Psoas muscle (tissue), 7 donors: ENCODE measurements at regions not wholly inside any gene's neighbourhood (a gene's known extent, or its start where the extent isn't known, plus 50 kb on each side); places are given as distances from the start of the nearest gene placed in this dataset.

Experiments
- ATAC-seq, 4 donors: fragments of 200-7000 bp; cut with Tn5 transposase; one replicate each; pipeline ENCODE4 v1.9.1; 2020; ENCODE audit warnings: moderate library complexity in 3 of 4, mild to moderate bottlenecking in 2 of 4
- DNase-seq, 2 donors: peaks; one replicate each; pipeline ENCODE4 v3.0.0-alpha.2; 2020
- H3K27ac ChIP-seq: fragments of 200-600 bp; one replicate; pipeline ENCODE4 v1.8.0; 2022
- H3K27me3 ChIP-seq, 3 donors: fragments of 200-600 bp in 1 of 3; one replicate each; pipeline versions ENCODE4 v1.6.1 to v1.8.0; 2013 to 2022; ENCODE audit warnings: low read length in 2 of 3, mild to moderate bottlenecking in 2 of 3, moderate library complexity in 1 of 3; ENCODE audit not compliant: insufficient read depth in 3 of 3
- H3K36me3 ChIP-seq, 2 donors: fragments of 200-600 bp in 1 of 2; one replicate each; pipeline versions ENCODE4 v1.6.1 to v1.8.0; 2013 to 2022; ENCODE audit warnings: low read depth in 1 of 2, mild to moderate bottlenecking in 1 of 2, moderate library complexity in 1 of 2; ENCODE audit not compliant: insufficient read depth in 1 of 2
- H3K4me1 ChIP-seq: fragments of 200-600 bp; one replicate; pipeline ENCODE4 v1.8.0; 2022
- H3K4me3 ChIP-seq: fragments of 200-600 bp; one replicate; pipeline ENCODE4 v1.8.0; 2022; ENCODE audit warnings: mild to moderate bottlenecking
- H3K9me3 ChIP-seq: fragments of 200-600 bp; one replicate; pipeline ENCODE4 v1.8.0; 2022
- CTCF ChIP-seq: fragments of 200-600 bp; IDR thresholded peaks from one replicate; pipeline ENCODE4 v1.8.0; 2022; ENCODE audit warnings: antibody characterized with exemption
- WGBS, 3 donors: extraction: QIAGEN DNeasy Blood & Tissue Kit; methylation state at CpG; one replicate each; pipeline versions ENCODE4 v1.1.6 to v1.1.7; 2013; 5-methylcytosine and 5-hydroxymethylcytosine counted together
- intact Hi-C, 2 donors: fragments of 100-400 bp; cut with DNase I; formaldehyde crosslinking; loops; one replicate each; pipeline versions ENCODE4 v1.11.0 to v1.14.2; 2022
- donor health status: healthy with polysubstance abuse.
- donor health status: DM: no; HTN: no; CAD: no; lungs with moderate emphysema.
- donor health status: Bipolar disorder and iron deficiency.
- donor health status: healthy.
- donor health status: DM: yes; HTN: yes; CAD: no.
- donor health status: DM: no; HTN: no; CAD: no.
- donor health status: DM: yes; HTN: yes; CAD: no.

- Histone ChIP-seq H3K27ac (no peak overlapping the region), H3K36me3 (no peaks in the 10 kb centered on the region), H3K4me3 (no peak overlapping the region), H3K4me1 (no peaks in the 10 kb centered on the region), H3K27me3 (no peaks in the 10 kb centered on the region), H3K9me3 (no peaks in the 10 kb centered on the region)
- intact Hi-C loops, result no loop called here
- WGBS, 3 donors, result 48 to 78% (median 50%) methylated on average over 2 of the region's 2 CpGs
- TF ChIP-seq CTCF, result no peak
- DNase-seq (no peak), ATAC-seq (no peak)
Measured at GRCh38 chr18:23333827-23334226, 119.3 kb upstream of the RIOK3 start.

DNA sequence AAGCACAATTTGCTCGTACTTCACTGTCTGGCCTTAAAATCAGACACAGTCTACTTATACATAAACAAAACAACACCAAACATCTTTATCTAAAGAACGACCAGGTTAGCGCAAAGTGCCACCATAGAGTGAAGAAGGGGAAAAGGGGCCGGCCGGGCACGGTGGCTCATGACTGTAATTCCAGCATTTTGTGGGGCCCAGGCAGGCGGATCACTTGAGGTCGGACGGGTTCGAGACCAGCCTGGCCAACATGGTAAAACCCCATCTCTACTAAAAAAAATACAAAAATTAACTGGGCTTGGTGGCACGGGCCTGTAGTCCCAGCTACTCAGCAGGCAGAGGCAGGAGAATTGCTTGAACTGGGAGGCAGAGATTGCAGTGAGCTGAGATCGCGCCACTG lies 118.5 kb upstream of the RIOK3 start:
- Histone ChIP-seq H3K27ac (no peak overlapping the region), H3K4me1 (no peaks in the 10 kb centered on the region), H3K4me3 (no peak overlapping the region), H3K36me3 (no peaks in the 10 kb centered on the region), H3K9me3 (no peaks in the 10 kb centered on the region), H3K27me3 (no peaks in the 10 kb centered on the region)
- ATAC-seq (no peak), DNase-seq (no peak)
- WGBS, 3 donors, result 96 to 97% (median 96%) methylated on average over 13 of the region's 13 CpGs
- intact Hi-C loops, result no loop called here
- TF ChIP-seq CTCF, result no peak

GRCh38 chr18:23336101-23336500 lies 117.0 kb upstream of the RIOK3 start:
- Histone ChIP-seq H3K9me3 (no peaks in the 10 kb centered on the region), H3K36me3 (no peaks in the 10 kb centered on the region), H3K27ac (no peak overlapping the region), H3K4me3 (no peak overlapping the region), H3K4me1 (no peaks in the 10 kb centered on the region), H3K27me3 (no peaks in the 10 kb centered on the region)
- no peak for ATAC-seq
- DNase-seq, result no peak
- intact Hi-C loops, result no loop called here
- no peak for TF ChIP-seq CTCF
- 56% methylated on average over 6 of the region's 6 CpGs for WGBS, 3 donors

DNA sequence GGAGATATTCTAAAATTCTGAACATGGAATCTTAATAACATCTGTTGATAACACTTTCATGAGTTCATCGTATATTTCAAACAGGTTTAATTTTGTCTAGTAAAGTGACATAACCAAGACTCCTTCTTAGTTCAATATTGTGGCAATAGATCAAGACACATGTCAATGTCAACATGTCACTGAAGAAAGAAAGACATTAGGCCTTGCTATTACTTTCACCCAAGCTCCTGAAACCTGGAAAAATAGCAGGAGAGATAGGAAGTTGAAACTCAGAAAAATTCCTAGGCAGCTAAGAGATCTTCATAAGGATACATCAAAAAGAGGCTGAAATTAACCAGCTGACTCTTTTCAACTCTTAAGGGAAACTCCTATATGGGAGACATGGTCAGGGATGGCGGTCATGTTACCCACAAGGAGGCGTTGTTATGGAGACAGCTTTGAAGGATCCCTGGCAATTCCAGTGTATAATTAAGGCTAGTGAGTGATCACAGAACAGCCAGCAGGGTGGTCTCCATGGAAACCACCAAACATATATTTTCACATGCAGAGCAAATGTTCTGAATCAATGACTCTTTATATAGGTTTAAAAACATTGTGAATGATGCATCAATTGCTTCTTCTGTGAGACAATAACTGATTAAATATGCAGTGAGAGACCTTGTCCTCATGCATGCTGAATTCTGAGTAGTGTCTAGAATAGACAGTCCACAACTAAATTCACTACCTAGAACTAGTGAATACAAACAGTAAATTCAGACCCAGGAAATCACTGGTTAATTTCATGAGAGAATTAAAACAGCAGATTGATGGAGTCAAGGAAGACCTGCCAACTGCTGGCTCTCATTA lies 115.3 kb upstream of the RIOK3 start:
- DNase-seq (no peak), ATAC-seq (no peak)
- intact Hi-C loops, result no loop called here
- Histone ChIP-seq H3K4me1 (no peaks in the 10 kb centered on the region), H3K27me3 (no peaks in the 10 kb centered on the region), H3K27ac (no peak overlapping the region), H3K4me3 (no peak overlapping the region), H3K36me3 (no peaks in the 10 kb centered on the region), H3K9me3 (no peaks in the 10 kb centered on the region)
- WGBS, 3 donors, result 92 to 96% (median 96%) methylated on average over 3 of the region's 3 CpGs
- no peak for TF ChIP-seq CTCF

DNA sequence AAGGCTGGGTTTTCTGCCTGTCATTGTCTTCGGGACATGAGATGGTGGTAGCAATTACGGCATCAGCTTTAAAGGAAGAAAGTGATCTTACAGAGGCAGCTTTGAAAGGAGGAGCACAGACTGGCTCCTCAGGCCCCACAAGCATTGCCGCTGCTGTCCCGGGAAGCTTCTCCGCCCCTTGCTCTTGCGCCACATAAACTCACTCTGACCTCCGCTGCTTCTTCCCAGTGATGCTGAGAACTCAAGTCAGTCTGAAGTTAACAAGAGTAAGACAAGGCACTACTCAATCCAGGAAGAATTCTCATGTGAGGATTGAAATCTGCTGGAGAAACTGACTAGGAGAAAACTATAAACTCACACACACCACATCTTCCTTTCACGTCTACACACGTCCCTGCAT lies 112.4 kb upstream of the RIOK3 start:
- H3K36me3 ChIP-seq, result no peaks in the 10 kb centered on the region
- 87 to 89% (median 88%) methylated on average over 9 of the region's 9 CpGs for WGBS, 3 donors
- no peaks in the 10 kb centered on the region for H3K9me3 ChIP-seq
- DNase-seq, result no peak
- no peaks in the 10 kb centered on the region for H3K4me1 ChIP-seq
- H3K4me3 ChIP-seq, result no peak overlapping the region
- no peak for TF ChIP-seq CTCF
- ATAC-seq, result no peak
- intact Hi-C loops, result no loop called here
- no peaks in the 10 kb centered on the region for H3K27me3 ChIP-seq
- no peak overlapping the region for H3K27ac ChIP-seq
